ENCODE measurements at regions not wholly inside any gene's neighbourhood (a gene's known extent, or its start where the extent isn't known, plus 50 kb on each side); places are given as distances from the start of the nearest gene placed in this dataset.

- H3K4me1 ChIP-seq: no peaks in the 10 kb centered on the region
- DNase-seq: no peak
- H3K27ac ChIP-seq: no peak overlapping the region
- no peaks in the 10 kb centered on the region for H3K27me3 ChIP-seq
- no peaks in the 10 kb centered on the region for H3K9me3 ChIP-seq
- TF ChIP-seq POLR2A (IDR thresholded peaks at IDR 0.05): no peak
- TF ChIP-seq CTCF (IDR thresholded peaks at IDR 0.05): no peak
- no peaks in the 10 kb centered on the region for H3K36me3 ChIP-seq
- H3K4me3 ChIP-seq: no peak overlapping the region
These were observed 487.1 kb upstream of the LRRTM4 start for GRCh38 chr2:78009289-78009688.

GRCh38 chr2:78011251-78011650 lies 489.1 kb upstream of the LRRTM4 start:
- H3K4me1 ChIP-seq: no peaks in the 10 kb centered on the region
- H3K36me3 ChIP-seq: no peaks in the 10 kb centered on the region
- H3K4me3 ChIP-seq: no peak overlapping the region
- no peak for DNase-seq
- H3K27me3 ChIP-seq: no peaks in the 10 kb centered on the region
- no peaks in the 10 kb centered on the region for H3K9me3 ChIP-seq
- TF ChIP-seq POLR2A (IDR thresholded peaks at IDR 0.05) (no peak), CTCF (IDR thresholded peaks at IDR 0.05) (no peak)
- no peak overlapping the region for H3K27ac ChIP-seq

GRCh38 chr2:78020491-78020890 lies 498.3 kb upstream of the LRRTM4 start:
- no peaks in the 10 kb centered on the region for H3K9me3 ChIP-seq
- no peak for DNase-seq
- TF ChIP-seq CTCF (IDR thresholded peaks at IDR 0.05) (no peak), POLR2A (IDR thresholded peaks at IDR 0.05) (no peak)

GRCh38 chr2:78023356-78023755 lies 501.2 kb upstream of the LRRTM4 start:
- no peaks in the 10 kb centered on the region for H3K36me3 ChIP-seq
- H3K9me3 ChIP-seq: no peaks in the 10 kb centered on the region
- no peak overlapping the region for H3K27ac ChIP-seq
- TF ChIP-seq POLR2A (IDR thresholded peaks at IDR 0.05): no peak
- TF ChIP-seq CTCF (IDR thresholded peaks at IDR 0.05): no peak
- H3K27me3 ChIP-seq: no peaks in the 10 kb centered on the region
- no peaks in the 10 kb centered on the region for H3K4me1 ChIP-seq
- no peak overlapping the region for H3K4me3 ChIP-seq
- DNase-seq: no peak

More at GRCh38 chr2:78020491-78020890, 498.3 kb upstream of the LRRTM4 start:
- H3K27ac ChIP-seq: no peak overlapping the region
- H3K36me3 ChIP-seq: no peaks in the 10 kb centered on the region
- no peaks in the 10 kb centered on the region for H3K27me3 ChIP-seq
- no peak overlapping the region for H3K4me3 ChIP-seq
- no peaks in the 10 kb centered on the region for H3K4me1 ChIP-seq

GRCh38 chr2:78024996-78025395 lies 502.8 kb upstream of the LRRTM4 start:
- peaks cover 0 to 8% (median under 1%) of the 10 kb centered on the region in 4 donors for H3K9me3 ChIP-seq

More at GRCh38 chr2:78024996-78025395, 502.8 kb upstream of the LRRTM4 start:
- no peak for TF ChIP-seq POLR2A (IDR thresholded peaks at IDR 0.05)
- no peak for TF ChIP-seq CTCF (IDR thresholded peaks at IDR 0.05)
- no peak overlapping the region for H3K27ac ChIP-seq
- DNase-seq: no peak
- H3K27me3 ChIP-seq: no peaks in the 10 kb centered on the region
- no peaks in the 10 kb centered on the region for H3K4me1 ChIP-seq
- H3K4me3 ChIP-seq: no peak overlapping the region
- no peaks in the 10 kb centered on the region for H3K36me3 ChIP-seq
